NCI-H2029 treated with DMSO at 0.1 percent for 48 hours (cell line): ENCODE measurements at regions not wholly inside any gene's neighbourhood (a gene's known extent, or its start where the extent isn't known, plus 50 kb on each side); places are given as distances from the start of the nearest gene placed in this dataset.
A peak's percentile ranks its signal among the peaks of the same experiment; 100 is the strongest.
"Not testable (repeated sequence)": the region's sequence is repeated elsewhere in the genome, so short reads cannot be mapped to it uniquely, and the experiment has no call there.

Experiments used
- DNase-seq: peaks from one replicate; lab custom pipeline; 2025; lab: John Stamatoyannopoulos, UW

- DNase-seq = no peak
Measured at GRCh38 chr6:22208026-22208425, 88.8 kb downstream of the PRL start.

- no peak for DNase-seq
Measured at GRCh38 chr6:22214314-22214713, 82.5 kb downstream of the PRL start.

GRCh38 chr6:22215474-22215873, 81.4 kb downstream of the PRL start:
- DNase-seq = not testable (repeated sequence)

- DNase-seq = no peak
Measured at GRCh38 chr6:22218410-22218809, 78.4 kb downstream of the PRL start.

- no peak for DNase-seq
Measured at GRCh38 chr6:22219925-22220324, 76.9 kb downstream of the PRL start.

- no peak for DNase-seq
Measured at GRCh38 chr6:22221211-22221610, 75.6 kb downstream of the PRL start.

GRCh38 chr6:22221630-22222029, 75.2 kb downstream of the PRL start:
- DNase-seq = no peak

- DNase-seq = no peak
Measured at GRCh38 chr6:22222469-22222868, 74.4 kb downstream of the PRL start.

- DNase-seq = peak; percentile 41
Measured at GRCh38 chr6:22227824-22228610, 68.8 kb downstream of the PRL start.

GRCh38 chr6:22231050-22231449, 65.8 kb downstream of the PRL start:
- no peak for DNase-seq

- DNase-seq = no peak
Measured at GRCh38 chr6:22231616-22232015, 65.2 kb downstream of the PRL start.

- peak; percentile 28 for DNase-seq
Measured at GRCh38 chr6:22236626-22237414, 60.0 kb downstream of the PRL start.
